Stimulated activated CD4-positive, alpha-beta T cell treated with anti-CD3 and anti-CD28 coated beads, Interleukin-4, amount 100 ng/mL, for 24 hours (primary cell): ENCODE measurements at regions not wholly inside any gene's neighbourhood (a gene's known extent, or its start where the extent isn't known, plus 50 kb on each side); places are given as distances from the start of the nearest gene placed in this dataset.
"Not testable (repeated sequence)": the region's sequence is repeated elsewhere in the genome, so short reads cannot be mapped to it uniquely, and the experiment has no call there.

Experiments
- DNase-seq: peaks from one replicate; pipeline ENCODE4 v3.0.0-alpha.2; 2020

DNA sequence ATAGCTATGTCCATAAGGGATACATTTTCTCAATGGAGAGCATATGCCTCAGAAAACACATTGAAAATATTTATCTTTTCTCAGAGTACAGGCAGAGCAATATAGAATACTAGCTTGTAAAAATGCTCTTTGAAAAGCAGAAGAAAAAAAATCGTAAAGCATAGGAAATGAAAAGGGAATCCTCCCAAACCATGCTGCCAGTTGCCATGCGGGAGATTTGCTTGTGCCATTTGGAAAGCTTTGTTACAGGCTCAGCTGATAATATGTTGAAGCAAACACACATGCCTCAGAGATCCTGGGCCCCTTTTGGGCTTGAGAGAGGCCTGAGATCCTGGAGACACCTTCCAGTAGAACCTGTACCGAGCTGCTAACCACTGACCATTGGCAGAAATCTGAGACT is 697.1 kb downstream of the BCL11A start:
- no peak for DNase-seq

DNA sequence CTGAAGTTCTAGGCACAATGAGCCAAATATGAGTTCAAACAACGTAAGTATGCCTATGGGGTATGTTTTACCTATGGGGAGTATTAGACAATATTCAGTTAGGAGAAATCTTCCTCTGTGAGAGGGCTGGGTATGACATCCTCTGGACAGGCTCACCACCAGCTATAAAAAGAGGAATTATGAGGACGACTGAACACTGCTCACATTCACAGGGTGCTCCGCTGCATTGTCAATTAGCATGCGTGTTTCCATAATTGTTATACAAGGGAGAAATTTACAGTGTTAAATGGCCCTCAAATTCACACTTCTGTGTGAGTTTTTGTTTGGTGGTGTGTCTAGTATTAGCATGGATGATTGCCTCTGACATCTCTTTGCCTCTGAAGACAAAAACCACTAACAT is 700.4 kb downstream of the BCL11A start:
- DNase-seq, result no peak

- no peak for DNase-seq
Measured at GRCh38 chr2:59851836-59852475, 701.5 kb downstream of the BCL11A start.

- no peak for DNase-seq
Measured at GRCh38 chr2:59850554-59850953, 702.9 kb downstream of the BCL11A start.

DNA sequence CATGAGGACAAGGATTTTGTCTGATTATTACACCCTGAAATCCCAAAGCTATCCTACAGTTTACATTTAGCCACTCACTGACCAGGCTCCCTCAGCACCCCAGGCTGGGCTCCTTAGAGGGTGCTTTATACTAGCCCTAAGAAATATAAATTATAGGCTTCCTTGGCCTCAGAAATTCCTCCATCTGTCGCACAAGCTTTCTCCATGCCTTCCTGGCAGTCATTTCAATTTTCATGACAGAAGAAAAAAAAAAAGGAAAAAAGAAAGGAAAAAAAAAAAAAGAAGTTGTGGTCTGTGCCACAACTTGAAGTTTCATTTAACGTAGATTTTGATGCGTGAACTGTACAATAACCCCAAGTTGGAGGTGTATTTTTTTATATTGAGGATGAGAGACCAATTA is 719.5 kb downstream of the BCL11A start:
- DNase-seq, result no peak

DNA sequence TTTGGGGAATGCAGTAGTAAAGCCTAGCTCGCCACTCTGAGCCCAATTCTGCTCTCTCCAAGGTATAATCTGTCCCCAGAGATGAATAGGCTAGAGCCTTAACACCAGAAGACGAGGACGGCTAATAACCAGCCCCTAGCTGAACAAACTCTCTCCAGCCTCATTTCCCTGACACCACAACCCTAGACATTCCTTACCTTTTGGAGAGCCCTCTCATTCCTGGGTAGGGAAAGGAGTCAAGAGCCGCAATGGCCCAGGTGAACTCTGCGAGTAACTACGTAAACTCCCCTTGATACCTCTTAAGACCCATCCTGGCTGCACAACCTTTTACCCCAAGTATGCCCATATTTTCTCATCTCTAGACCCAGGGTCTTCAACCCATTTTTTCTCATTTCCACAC is 722.9 kb downstream of the BCL11A start:
- no peak for DNase-seq

GRCh38 chr2:59827677-59828076 is 725.8 kb downstream of the BCL11A start:
- DNase-seq, result no peak

- no peak for DNase-seq
Measured at GRCh38 chr2:59826177-59826576, 727.3 kb downstream of the BCL11A start.

DNA sequence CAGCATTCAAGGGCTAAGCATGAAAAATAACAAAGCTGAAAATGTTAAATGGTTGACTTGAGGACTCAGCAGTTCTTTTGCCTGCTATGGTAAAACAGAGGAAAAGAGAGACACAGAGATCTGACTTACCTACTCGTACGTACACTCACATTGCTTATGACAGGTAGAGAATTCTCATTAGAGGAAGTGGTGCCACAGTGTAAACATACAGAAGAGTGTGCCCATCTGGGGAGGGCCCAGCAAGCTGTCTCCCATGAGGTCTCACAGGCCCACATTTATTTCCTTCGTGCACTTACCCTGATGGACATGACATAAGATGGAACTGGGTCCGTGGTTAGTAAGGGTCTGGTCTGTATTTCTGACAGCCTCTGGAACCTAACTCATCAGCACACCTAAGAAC is 729.1 kb downstream of the BCL11A start:
- no peak for DNase-seq

- no peak for DNase-seq
Measured at GRCh38 chr2:59816075-59816474, 737.4 kb downstream of the BCL11A start.

DNA sequence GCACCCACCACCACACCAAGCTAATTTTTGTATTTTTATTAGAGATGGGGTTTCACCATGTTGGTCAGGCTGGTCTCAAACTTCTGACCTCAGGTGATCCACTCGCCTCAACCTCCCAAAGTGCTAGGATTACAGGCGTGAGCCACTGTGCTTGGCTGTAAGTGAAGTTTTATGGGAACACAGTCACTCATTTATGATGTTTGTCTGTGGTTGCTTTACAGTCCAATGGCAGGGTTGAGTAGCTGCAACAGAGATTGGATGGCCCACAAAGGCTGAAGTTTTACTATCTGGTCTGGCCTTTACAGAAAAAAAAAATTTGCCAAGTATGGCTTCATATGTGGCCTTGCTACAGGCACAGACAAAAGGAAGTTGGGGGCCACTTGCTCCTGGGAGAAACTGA is 743.2 kb downstream of the BCL11A start:
- DNase-seq, result not testable (repeated sequence)

- no peak for DNase-seq
Measured at GRCh38 chr2:59806486-59806885, 747.0 kb downstream of the BCL11A start.

- no peak for DNase-seq
Measured at GRCh38 chr2:59804732-59805131, 748.7 kb downstream of the BCL11A start.

DNA sequence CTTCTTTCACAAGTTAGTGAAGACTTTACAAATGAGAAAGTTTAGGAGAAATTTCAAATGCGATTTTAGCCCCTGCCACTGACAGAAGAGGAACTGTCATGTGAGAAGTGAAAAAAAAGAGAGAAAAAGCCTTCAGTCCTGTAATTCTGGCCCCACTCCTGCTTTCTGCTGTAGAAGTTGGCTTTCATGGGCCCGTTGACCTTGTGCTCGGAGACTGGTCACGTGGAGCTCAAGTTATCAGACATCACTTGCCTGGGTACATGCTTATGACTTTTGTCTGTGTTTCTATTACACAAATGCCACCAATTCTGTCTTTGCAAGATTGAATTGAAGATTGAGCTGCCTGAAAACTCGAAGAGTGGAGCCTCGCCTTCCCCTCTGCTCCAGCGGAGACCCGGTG is 749.9 kb downstream of the BCL11A start:
- DNase-seq, result no peak

DNA sequence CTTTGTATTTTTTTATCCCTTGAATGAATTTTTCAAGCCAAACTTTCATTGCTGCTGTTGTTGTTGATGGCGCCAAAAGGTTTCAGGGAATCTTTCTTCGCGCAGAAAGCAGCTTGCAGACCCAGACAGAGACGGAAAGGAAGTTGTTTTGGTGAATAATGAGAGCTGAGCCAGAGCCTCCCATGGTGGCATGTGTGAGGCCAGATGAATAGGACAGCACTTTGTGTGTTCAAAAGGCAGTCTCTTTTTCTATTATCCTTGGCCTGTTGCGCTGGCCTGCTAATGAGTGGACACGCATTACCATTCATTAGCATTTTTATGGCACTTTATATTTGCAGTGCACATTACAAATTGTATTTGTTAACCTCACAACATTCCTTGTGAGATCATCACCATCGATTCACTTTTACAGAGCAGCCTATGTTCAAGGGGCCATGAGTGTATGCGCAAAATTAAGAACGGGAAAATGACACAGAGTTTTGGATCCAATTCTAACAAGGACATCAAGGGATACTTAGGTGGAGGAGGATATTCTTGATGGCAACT is 754.7 kb downstream of the BCL11A start:
- DNase-seq, result no peak

- DNase-seq, result no peak
Measured at GRCh38 chr2:59791004-59791618, 762.3 kb downstream of the BCL11A start.

DNA sequence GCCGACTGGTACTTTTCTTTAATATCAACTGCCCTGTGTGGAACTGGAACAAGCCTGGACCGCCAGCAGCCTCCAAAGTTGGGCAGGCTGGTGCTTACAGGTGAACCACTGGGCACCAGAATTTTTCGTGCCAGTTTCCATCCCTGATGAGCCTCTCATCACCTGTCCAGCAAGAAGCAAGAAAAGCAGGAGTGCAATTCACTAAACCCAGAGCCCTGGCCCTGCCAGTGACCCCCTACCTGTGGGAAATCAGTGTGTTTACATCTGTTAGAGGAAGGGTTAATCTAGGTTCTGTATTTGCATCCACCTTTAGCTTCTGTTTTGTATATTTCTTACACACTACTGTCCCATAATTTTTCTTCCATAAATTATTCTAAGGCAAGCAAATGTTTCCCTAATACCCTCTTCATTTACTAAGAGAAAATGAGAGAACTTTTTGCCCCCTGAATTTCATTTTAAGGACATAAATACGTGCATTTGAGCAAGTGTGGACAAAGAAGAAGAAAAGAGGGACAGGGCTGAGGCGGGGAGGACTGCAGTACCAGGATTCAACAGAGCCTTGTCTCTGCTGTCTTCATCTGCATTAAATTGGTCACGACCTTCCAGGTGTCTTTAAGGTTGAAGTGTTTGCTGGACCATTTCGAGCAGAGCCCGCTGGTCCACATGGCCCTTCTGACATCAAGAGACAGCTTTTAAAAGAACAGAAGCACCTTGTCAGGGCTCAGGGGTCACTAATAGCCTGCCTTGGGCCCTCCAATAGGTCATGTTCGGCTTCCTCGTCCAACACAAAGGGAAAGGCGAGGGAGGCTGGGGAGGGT is 763.1 kb downstream of the BCL11A start:
- no peak for DNase-seq

GRCh38 chr2:59789523-59789922 is 763.9 kb downstream of the BCL11A start:
- DNase-seq, result no peak

DNA sequence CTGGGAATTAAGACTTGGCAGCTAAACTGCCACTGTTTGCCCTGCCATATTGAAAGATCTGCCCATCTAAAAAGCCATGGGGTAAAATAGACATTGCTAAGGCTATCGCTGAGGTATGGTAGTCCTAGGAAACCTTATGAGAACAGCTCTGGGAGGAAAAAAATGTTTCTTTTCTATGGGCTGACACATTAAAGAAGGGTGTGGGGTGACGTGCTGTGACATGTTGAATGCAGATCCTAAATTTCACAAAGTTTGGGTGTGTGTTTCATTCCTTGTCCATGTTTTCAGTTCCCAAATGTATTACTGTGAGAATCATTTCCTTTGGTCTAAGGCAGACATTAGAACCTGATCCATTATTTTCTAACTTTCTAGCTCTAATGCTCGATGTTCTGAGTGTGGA is 766.4 kb downstream of the BCL11A start:
- DNase-seq, result no peak

- DNase-seq, result no peak
Measured at GRCh38 chr2:59786684-59787083, 766.8 kb downstream of the BCL11A start.

- no peak for DNase-seq
Measured at GRCh38 chr2:59779571-59779970, 773.9 kb downstream of the BCL11A start.

GRCh38 chr2:59777120-59777519 is 776.3 kb downstream of the BCL11A start:
- no peak for DNase-seq

DNA sequence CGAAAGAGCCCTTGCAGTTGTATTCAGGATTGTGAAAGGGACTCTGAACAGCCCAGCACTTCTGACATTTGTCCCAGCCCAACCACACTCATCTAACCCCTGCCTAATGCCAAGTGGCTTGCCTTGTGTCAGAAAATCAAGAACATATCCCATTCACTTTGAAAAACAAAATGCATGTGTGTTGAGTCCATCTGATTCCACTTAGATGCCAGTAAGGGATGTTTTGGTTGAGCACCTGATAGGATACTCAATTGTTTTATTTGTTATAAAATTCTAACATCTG is 776.8 kb downstream of the BCL11A start:
- DNase-seq, result no peak

GRCh38 chr2:59774821-59775433 is 778.5 kb downstream of the BCL11A start:
- no peak for DNase-seq
